Activated B cell treated with CpG ODN at 0.5 μM for 24 hours (primary cell): ENCODE measurements at regions not wholly inside any gene's neighbourhood (a gene's known extent, or its start where the extent isn't known, plus 50 kb on each side); places are given as distances from the start of the nearest gene placed in this dataset.

Source experiments
- ATAC-seq: fragments of 200-7000 bp; cut with Tn5 transposase; one replicate; pipeline ENCODE4 v1.10.0; 2021; ENCODE audit warnings: low read depth, mild to moderate bottlenecking, moderate library complexity
- CTCF ChIA-PET: fragments of 350-600 bp; sonication (Branson Sonifier 250); formaldehyde crosslinking; loops from one replicate; lab custom pipeline; 2021; ENCODE audit warnings: antibody characterized with exemption; lab: Charles Lee
- POLR2A ChIA-PET: fragments of 350-600 bp; sonication (Branson Sonifier 250); formaldehyde crosslinking; loops from one replicate; lab custom pipeline; 2021; ENCODE audit warnings: antibody characterized with exemption; lab: Charles Lee
- DNase-seq: peaks from one replicate; pipeline ENCODE4 v3.0.0; 2022
- H3K27ac Mint-ChIP-seq: one replicate; pipeline ENCODE4 v1.8.0; 2020; ENCODE audit warnings: mixed read lengths
- H3K27me3 Mint-ChIP-seq: one replicate; pipeline ENCODE4 v1.8.0; 2021; ENCODE audit warnings: mixed read lengths
- H3K36me3 Mint-ChIP-seq: one replicate; pipeline ENCODE4 v1.8.0; 2021; ENCODE audit warnings: low read depth, mixed read lengths
- H3K4me1 Mint-ChIP-seq: one replicate; pipeline ENCODE4 v1.8.0; 2021; ENCODE audit warnings: mixed read lengths
- H3K4me3 Mint-ChIP-seq: one replicate; pipeline ENCODE4 v1.8.0; 2020; ENCODE audit warnings: mild to moderate bottlenecking, mixed read lengths
- H3K9me3 Mint-ChIP-seq: one replicate; pipeline ENCODE4 v1.8.0; 2020; ENCODE audit warnings: mixed read lengths
- intact Hi-C: fragments of 100-400 bp; cut with micrococcal nuclease; formaldehyde crosslinking; loops from one replicate; pipeline ENCODE4 v1.15.1; 2024
- TF ChIP-seq, protein P1 (sequence below): fragments of 200-600 bp; IDR thresholded peaks from one replicate; pipeline ENCODE4 v1.8.0; 2022; ENCODE audit warnings: antibody characterized with exemption, mild to moderate bottlenecking

DNA sequence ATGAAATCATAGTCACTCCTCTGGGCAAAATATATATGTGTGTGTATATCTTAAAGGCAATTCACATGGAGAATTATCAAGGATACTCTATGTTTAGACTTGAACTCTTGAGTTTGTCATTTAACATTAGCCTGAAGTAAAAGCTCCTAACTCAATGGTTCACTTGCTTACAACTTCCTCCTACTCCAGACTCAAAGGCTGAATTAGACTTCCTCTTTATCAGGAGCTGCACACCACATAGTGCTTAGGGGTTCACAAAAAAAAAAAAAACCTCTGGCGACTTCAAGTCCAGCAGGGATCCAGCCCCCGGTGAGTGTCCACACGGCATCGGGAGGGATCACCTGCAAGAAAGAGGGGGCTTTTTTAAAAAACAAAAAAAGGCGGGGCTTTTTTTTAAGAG is 68.2 kb upstream of the LSM14A start:
- H3K4me3 Mint-ChIP-seq: no peak overlapping the region
- TF ChIP-seq, protein P1, sequence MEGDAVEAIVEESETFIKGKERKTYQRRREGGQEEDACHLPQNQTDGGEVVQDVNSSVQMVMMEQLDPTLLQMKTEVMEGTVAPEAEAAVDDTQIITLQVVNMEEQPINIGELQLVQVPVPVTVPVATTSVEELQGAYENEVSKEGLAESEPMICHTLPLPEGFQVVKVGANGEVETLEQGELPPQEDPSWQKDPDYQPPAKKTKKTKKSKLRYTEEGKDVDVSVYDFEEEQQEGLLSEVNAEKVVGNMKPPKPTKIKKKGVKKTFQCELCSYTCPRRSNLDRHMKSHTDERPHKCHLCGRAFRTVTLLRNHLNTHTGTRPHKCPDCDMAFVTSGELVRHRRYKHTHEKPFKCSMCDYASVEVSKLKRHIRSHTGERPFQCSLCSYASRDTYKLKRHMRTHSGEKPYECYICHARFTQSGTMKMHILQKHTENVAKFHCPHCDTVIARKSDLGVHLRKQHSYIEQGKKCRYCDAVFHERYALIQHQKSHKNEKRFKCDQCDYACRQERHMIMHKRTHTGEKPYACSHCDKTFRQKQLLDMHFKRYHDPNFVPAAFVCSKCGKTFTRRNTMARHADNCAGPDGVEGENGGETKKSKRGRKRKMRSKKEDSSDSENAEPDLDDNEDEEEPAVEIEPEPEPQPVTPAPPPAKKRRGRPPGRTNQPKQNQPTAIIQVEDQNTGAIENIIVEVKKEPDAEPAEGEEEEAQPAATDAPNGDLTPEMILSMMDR: no peak
- ATAC-seq (no peak), DNase-seq (no peak)
- no peaks in the 10 kb centered on the region for H3K9me3 Mint-ChIP-seq
- ChIA-PET CTCF (interaction anchor here (1.3 kb wide), 1 partner anchor 8 kb away, joined by 5 read pairs; no protein-coding TSS in a partner anchor), POLR2A (no interaction called here)
- H3K27ac Mint-ChIP-seq: no peak overlapping the region
- intact Hi-C loops: no loop called here
- H3K4me1 Mint-ChIP-seq: peaks cover 7% of the 10 kb centered on the region
- H3K36me3 Mint-ChIP-seq: no peaks in the 10 kb centered on the region
- H3K27me3 Mint-ChIP-seq: peaks cover 5% of the 10 kb centered on the region

DNA sequence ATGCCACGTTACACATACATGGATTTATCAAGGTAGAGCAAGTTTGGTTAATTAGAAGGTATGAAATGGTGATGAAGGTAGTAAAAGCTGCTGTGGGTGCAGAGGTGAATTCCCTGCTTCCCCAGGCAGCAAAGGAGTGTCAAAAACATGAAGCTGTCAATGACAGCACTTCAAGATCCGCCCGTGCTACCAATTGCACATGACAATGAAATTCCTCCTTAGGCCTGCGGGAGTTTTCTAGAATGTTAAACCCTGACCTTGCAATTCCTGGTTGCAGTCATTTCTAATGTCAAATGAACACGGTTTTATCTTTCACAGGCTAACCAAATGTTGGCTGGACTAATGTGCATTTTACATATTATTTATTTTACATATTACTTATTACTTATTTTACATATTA is 67.7 kb upstream of the LSM14A start:
- no peak overlapping the region for H3K4me3 Mint-ChIP-seq
- peaks cover 7% of the 10 kb centered on the region for H3K4me1 Mint-ChIP-seq
- H3K36me3 Mint-ChIP-seq: no peaks in the 10 kb centered on the region
- ChIA-PET CTCF (interaction anchor here (1.3 to 1.8 kb wide), 2 partner anchors 8 to 327 kb away, joined by 5 to 6 read pairs; no protein-coding TSS in a partner anchor), POLR2A (no interaction called here)
- H3K9me3 Mint-ChIP-seq: no peaks in the 10 kb centered on the region
- TF ChIP-seq, protein P1: no peak
- H3K27me3 Mint-ChIP-seq: peaks cover 1% of the 10 kb centered on the region
- DNase-seq (no peak), ATAC-seq (no peak)
- intact Hi-C loops: no loop called here
- H3K27ac Mint-ChIP-seq: no peak overlapping the region

DNA sequence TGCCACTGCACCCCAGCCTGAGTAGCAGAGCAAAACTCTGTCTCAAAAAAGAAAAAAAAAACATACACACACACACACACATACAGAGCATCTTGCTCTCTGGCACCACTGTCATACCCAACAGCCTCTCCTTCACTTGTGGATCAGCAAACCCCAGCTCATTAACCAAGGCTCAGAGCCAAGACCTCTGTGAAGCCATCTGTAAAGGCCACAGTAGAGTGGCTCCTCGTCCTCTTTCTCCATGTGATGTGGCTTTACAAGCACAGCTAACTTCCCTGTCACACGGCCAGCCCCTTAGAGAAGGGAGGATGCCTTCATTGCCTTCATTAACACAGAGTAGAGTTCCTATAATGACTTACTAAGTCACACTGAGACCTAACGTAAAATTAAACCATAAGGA is 62.7 kb upstream of the LSM14A start:
- Mint-ChIP-seq H3K9me3 (no peaks in the 10 kb centered on the region), H3K36me3 (no peaks in the 10 kb centered on the region), H3K4me3 (no peak overlapping the region), H3K4me1 (no peaks in the 10 kb centered on the region), H3K27ac (no peak overlapping the region), H3K27me3 (peaks cover 10% of the 10 kb centered on the region)
- ATAC-seq: no peak
- TF ChIP-seq, protein P1: no peak
- POLR2A ChIA-PET: no interaction called here
- DNase-seq: no peak
- intact Hi-C loops: no loop called here
- CTCF ChIA-PET: interaction anchor here (1.3 kb wide), 1 partner anchor 332 kb away, joined by 3 read pairs; no protein-coding TSS in a partner anchor

DNA sequence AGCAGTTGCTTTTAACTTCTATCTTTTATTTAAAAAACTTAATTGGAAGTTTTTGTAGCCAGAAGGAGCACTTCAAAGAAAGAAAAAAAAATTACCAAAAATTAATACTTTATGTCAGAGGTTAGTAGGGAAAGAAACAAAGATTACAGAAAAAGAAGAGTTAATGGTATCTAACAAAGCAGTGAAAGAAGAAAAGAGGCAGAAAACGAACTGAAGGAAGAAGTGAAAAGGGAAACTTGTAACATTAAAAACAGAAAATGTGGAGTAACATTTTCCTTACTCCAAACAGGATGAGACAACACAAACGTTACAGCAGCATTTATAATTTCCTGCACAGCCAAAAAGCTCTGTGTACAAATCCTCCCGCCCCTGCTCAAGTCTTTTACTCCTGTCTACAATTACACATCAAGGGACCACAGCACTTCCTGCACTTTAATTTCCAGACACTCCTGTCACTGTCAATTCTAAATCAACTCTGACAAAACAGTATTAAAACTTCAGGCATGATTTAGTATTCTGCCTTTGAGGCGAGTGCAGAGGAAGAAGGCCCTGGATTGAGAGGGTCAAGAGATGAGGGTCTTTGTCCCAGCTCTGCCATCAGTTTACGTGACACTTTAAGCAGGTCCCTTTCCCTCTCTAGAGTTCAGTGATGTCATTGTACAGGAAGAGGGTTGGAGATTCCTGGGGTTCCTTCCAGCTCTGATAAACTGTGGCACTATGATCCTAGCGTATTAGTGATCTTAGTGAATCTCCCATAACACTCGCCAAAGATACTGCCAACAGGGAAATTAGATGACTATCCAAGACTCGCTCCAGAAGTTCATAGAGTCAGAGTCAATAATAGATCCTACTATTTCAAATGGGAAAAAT is 53.2 kb upstream of the LSM14A start:
- Mint-ChIP-seq H3K4me3 (no peak overlapping the region), H3K9me3 (no peaks in the 10 kb centered on the region), H3K27me3 (peaks cover 16% of the 10 kb centered on the region), H3K27ac (no peak overlapping the region), H3K36me3 (no peaks in the 10 kb centered on the region), H3K4me1 (no peaks in the 10 kb centered on the region)
- CTCF ChIA-PET: interaction anchor here (1.2 to 4.3 kb wide), 3 partner anchors 22 to 29 kb away, joined by 3 to 26 read pairs (median 4); no protein-coding TSS in a partner anchor
- POLR2A ChIA-PET: no interaction called here
- TF ChIP-seq, protein P1: no peak
- no peak for ATAC-seq
- intact Hi-C loops: no loop called here
- DNase-seq: no peak

DNA sequence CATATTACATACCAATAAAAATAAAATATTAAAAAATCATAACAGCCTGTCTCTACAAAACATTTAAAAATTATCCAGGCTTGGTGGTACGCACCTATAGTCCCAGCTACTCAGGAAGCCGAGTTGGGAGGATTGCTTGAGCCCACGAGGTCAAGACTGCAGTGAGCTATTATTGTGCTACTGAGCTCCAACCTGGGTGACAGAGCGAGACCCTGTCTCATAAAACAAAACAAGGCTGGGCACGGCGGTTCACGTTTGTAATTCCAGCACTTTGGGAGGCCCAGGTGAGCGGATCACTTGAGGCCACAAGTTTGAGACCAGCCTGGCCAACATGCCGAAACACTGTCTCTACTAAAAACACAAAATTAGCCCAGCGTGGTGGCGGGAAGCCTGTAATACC is 52.2 kb upstream of the LSM14A start:
- Mint-ChIP-seq H3K4me1 (no peaks in the 10 kb centered on the region), H3K9me3 (no peaks in the 10 kb centered on the region), H3K4me3 (no peak overlapping the region), H3K36me3 (no peaks in the 10 kb centered on the region), H3K27me3 (peaks cover 16% of the 10 kb centered on the region), H3K27ac (no peak overlapping the region)
- intact Hi-C loops: loop anchor here (2.0 kb wide), 1 partner anchor 593 kb away; no protein-coding TSS in a partner anchor
- TF ChIP-seq, protein P1: no peak
- DNase-seq (no peak), ATAC-seq (no peak)
- CTCF ChIA-PET: interaction anchor here (1.2 to 4.3 kb wide), 3 partner anchors 23 to 28 kb away, joined by 3 to 26 read pairs (median 4); no protein-coding TSS in a partner anchor
- POLR2A ChIA-PET: no interaction called here
